Brain microvascular endothelial cell (primary cell): ENCODE measurements at regions not wholly inside any gene's neighbourhood (a gene's known extent, or its start where the extent isn't known, plus 50 kb on each side); places are given as distances from the start of the nearest gene placed in this dataset.

Source experiments
- DNase-seq: peaks from one replicate; pipeline ENCODE4 v3.0.0-alpha.2; 2020
- H3K27ac ChIP-seq: fragments of 250-450 bp; sonication (Bioruptor Pico); 2 replicates; pipeline ENCODE4 v1.5.1; 2020; ENCODE audit warnings: mild to moderate bottlenecking, moderate library complexity
- H3K27me3 ChIP-seq: fragments of 250-450 bp; sonication (Bioruptor Pico); replicated peaks from 2 replicates; pipeline ENCODE4 v1.5.1; 2020; ENCODE audit warnings: mild to moderate bottlenecking
- H3K36me3 ChIP-seq: fragments of 250-450 bp; sonication (Bioruptor Pico); replicated peaks from 2 replicates; pipeline ENCODE4 v1.5.1; 2020; ENCODE audit warnings: mild to moderate bottlenecking
- H3K4me3 ChIP-seq: 2 replicates; pipeline ENCODE4 v1.5.1; 2011; ENCODE audit warnings: low read depth, mild to moderate bottlenecking, control low read depth, low read length, moderate library complexity
- CTCF ChIP-seq: IDR thresholded peaks from 2 replicates; pipeline ENCODE4 v1.5.1; 2011; ENCODE audit warnings: low read depth, mild to moderate bottlenecking, moderate library complexity, low read length, control low read depth, inconsistent platforms; ENCODE audit errors: missing control alignments
- in situ Hi-C: cut with HindIII; loops from 2 replicates; pipeline ENCODE4 v1.10.0; 2017; ENCODE audit warnings: low sequenced_read_pairs, low pct_ligation_motif_present

- in situ Hi-C loops: no loop called here
- no peak for DNase-seq
- TF ChIP-seq CTCF: no peak
These were observed 455.2 kb upstream of the DYNLRB2 start for GRCh38 chr16:80085606-80086005.

GRCh38 chr16:80084614-80085013 lies 456.2 kb upstream of the DYNLRB2 start:
- Histone ChIP-seq H3K4me3 (no peak overlapping the region), H3K27ac (no peak overlapping the region), H3K36me3 (no peaks in the 10 kb centered on the region), H3K27me3 (no peaks in the 10 kb centered on the region)
- DNase-seq: peak; percentile 68
- in situ Hi-C loops: no loop called here
- peak; percentile 85 for TF ChIP-seq CTCF

More at GRCh38 chr16:80085606-80086005, 455.2 kb upstream of the DYNLRB2 start:
- H3K36me3 ChIP-seq: no peaks in the 10 kb centered on the region
- no peak overlapping the region for H3K4me3 ChIP-seq
- H3K27ac ChIP-seq: no peak overlapping the region
- H3K27me3 ChIP-seq: no peaks in the 10 kb centered on the region

GRCh38 chr16:80084163-80084562 lies 456.6 kb upstream of the DYNLRB2 start:
- no peak for DNase-seq
- no peak for TF ChIP-seq CTCF
- Histone ChIP-seq H3K36me3 (no peaks in the 10 kb centered on the region), H3K27me3 (no peaks in the 10 kb centered on the region), H3K4me3 (no peak overlapping the region), H3K27ac (no peak overlapping the region)
- in situ Hi-C loops: no loop called here

GRCh38 chr16:80082906-80083305 lies 457.9 kb upstream of the DYNLRB2 start:
- H3K27ac ChIP-seq: no peak overlapping the region
- no peak for TF ChIP-seq CTCF
- in situ Hi-C loops: no loop called here
- H3K4me3 ChIP-seq: no peak overlapping the region
- H3K27me3 ChIP-seq: no peaks in the 10 kb centered on the region
- DNase-seq: no peak
- H3K36me3 ChIP-seq: no peaks in the 10 kb centered on the region

GRCh38 chr16:80081846-80082245 lies 458.9 kb upstream of the DYNLRB2 start:
- in situ Hi-C loops: no loop called here
- no peak for DNase-seq
- Histone ChIP-seq H3K27ac (no peak overlapping the region), H3K4me3 (no peak overlapping the region), H3K36me3 (no peaks in the 10 kb centered on the region), H3K27me3 (no peaks in the 10 kb centered on the region)
- TF ChIP-seq CTCF: no peak

- Histone ChIP-seq H3K27ac (no peak overlapping the region), H3K4me3 (no peak overlapping the region), H3K36me3 (no peaks in the 10 kb centered on the region), H3K27me3 (no peaks in the 10 kb centered on the region)
- no peak for DNase-seq
- no peak for TF ChIP-seq CTCF
- in situ Hi-C loops: no loop called here
These were observed 460.4 kb upstream of the DYNLRB2 start for GRCh38 chr16:80080287-80080851.
